HG02943 (cell line): ENCODE measurements at regions not wholly inside any gene's neighbourhood (a gene's known extent, or its start where the extent isn't known, plus 50 kb on each side); places are given as distances from the start of the nearest gene placed in this dataset.
"Not testable (repeated sequence)": the region's sequence is repeated elsewhere in the genome, so short reads cannot be mapped to it uniquely, and the experiment has no call there.

Experiments
- ATAC-seq: cut with Tn5 transposase; IDR thresholded peaks from one replicate; pipeline ENCODE4 v1.9.1; 2021; ENCODE audit warnings: mild to moderate bottlenecking, low read depth, moderate library complexity; ENCODE audit not compliant: unreplicated experiment

DNA sequence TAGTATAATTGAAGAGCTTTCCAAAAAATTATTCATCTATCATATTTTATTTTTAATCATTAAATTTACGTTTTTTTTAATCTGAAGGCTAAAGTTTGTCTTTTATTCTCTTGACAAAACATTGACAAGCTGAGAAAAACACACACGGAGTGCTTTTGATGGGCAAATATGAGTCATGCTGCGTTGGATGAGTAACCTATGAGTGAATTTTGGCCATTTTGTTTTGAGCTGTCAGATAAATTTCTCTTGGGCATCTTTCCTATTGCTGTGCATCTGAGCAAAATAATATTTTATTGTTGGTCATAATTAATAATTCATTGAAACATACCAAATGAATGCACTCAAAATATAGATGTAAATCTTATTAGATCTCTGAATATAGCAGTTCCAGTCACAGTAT, 1144.1 kb upstream of the ADGRL2 start:
- no peak for ATAC-seq

DNA sequence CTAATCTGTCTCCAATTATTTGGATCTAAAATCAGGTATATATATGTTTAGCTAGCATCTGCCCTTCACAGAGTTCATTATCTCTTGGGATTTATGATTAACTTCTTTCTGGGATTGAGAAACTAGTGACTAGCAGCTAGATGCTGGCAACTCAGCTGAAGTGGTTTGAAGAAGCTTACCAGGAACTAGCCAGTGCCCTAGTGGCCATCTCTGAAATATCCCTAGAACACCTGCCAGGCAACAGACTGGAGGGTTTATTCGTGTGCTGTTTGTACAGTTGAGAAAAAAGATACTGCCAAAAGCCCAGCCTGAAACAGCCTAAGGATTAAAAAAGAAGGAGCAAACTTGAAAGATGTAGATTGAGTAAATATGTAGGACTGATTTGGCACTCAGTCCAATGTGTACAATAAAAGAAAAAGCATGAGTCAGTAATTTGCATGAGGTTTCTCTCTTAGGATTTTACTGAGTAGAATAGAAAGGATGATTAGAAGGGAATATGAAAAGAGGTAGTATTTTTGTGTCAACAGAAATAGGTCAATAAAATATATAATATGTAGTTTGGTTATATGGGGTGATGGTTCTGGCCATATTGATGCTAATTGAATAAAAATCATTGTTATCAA, 1144.6 kb upstream of the ADGRL2 start:
- no peak for ATAC-seq

DNA sequence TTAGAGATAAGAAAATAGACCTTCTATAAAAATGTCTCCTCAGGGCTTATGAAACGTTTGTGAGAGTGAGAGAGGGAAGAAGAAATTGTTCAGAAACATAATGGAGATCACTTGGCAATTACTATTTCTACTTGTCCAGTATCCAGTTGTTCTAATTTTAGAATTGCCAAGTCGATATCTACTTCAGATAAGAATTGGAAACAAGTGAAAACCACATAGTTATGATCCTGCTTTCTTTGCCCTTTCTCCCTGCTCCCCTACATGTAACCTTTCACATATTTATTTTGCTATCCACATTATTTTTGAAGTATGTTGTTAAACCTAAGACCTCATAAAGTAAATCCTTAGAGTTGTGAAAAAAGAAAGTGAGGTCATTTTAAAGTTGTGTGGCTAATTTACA, 1154.7 kb upstream of the ADGRL2 start:
- ATAC-seq: no peak

DNA sequence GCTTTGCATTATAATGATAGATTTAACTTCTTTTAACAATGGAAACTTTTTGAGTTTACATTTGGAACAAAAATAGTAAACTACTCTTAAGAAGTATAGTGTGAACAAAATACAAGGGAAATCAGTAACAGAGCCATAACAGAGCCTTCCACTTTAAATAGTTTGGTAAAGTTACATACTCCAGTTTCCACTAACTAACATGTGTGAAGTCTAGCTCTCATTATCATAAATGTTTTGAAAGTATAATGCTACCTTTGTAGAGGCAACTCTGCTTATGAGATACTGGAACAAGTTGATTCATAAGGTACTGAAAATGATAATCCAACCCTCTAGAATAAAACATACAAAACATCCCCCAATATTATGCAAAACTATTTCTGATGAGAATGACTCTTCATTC, 1155.1 kb upstream of the ADGRL2 start:
- no peak for ATAC-seq

DNA sequence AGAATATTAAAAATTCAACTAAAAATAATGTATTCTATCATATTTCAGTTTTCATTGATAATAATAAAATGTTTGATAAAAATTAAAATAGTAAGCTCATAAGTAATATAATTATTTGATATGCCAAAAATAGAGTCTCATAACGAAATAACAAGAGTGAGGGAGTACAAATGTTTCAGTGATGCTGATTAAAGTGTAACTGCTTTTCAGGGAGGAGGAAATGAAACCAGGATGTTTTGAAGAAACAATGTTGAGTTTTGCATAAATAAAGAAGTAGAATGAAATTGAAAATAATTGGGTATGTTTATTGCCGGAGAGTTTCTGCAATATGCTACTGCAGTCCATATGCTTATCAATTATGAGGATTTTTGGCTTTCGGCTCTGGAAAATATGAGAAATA, 1159.8 kb upstream of the ADGRL2 start:
- peak; percentile 58 for ATAC-seq

DNA sequence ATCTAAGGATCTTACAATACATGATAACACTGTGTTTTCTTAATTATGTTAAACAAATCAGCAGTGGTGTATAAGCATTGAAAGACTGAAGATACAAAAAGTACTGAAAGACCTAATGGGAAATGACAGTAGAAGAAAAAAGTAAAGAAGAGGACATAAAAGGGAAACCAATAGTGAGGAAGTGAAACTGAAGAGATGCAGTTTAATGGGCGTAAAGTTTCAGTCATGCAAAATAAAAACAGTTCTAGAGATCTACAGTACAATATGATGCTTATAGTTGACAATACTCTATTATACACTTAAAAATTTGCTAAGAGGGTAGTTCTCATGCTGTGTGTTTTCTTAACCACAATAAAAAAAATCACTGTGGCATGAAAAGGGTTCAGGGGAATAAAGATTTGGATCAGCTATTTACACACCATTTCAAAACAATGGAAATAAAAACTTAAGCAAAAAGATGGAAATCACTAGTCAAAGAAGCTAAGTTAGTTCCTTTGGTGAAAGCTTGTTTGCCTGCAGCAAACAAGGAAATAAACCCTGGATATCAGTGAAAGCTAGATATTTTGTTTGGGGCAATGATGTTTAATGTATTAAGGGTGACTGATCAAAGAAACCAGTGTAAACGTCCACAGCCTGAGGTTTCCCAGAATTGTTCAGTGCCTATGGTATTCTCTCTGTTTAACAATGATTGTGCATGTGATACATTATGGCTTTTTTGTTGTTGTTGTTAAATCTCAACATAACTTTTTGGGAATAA, 1160.8 kb upstream of the ADGRL2 start:
- ATAC-seq: peak; percentile 93

DNA sequence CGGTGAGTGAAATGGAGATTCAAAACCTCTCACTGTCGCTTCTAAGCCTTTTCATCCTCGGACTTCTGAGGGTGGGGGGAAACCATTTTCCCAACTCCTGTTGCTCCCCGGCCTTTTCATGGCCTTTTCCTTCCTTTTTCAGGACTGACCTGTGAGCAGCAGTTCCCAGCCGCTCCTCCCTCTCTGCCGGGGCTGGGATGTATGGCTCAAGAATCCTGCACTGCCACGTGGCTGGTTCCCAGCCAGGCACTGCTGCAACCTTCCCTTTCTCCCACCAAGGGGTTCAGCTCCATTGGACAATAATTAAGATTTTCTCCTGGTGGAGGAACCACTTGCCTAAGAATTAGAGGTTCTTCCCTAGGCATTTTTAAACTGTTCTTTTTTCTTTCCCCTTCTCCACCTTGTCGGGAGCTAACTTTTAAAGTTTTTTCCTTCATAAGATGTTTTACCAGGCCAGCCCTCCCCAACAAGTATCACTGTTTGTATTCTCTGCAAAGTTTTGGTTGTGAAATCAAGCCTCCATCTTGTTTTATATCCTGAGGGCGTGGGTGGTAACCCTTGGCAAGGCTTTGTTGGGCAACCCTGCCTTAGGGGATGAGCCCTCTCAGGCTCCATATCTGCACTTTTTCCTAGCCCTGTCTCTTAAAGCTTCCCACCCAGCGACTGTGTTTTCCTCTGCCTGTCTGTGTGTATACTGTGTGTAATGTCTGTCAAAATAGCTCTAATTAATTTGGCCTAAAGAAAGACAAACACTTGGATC, 1166.6 kb upstream of the ADGRL2 start:
- ATAC-seq: no peak

DNA sequence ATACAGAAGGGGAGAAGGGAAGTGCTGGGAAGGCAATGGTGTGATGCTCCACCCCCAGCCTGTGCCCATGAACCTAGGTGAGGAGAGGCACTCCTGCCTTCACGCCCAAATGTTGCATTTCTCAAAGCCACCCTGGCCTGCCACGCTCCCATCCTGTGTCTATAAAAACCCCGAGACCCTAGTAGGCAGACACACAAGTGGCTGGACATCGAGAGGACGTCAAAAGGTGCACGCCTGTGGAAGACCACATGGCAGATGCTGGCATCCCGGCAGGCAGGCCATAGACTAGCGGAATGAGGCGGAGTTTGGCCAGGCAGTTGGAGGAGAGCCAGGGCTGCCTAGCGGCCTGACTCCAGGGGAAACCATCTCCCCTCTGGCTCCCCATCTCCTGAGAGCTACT, 1168.5 kb upstream of the ADGRL2 start:
- ATAC-seq: no peak

DNA sequence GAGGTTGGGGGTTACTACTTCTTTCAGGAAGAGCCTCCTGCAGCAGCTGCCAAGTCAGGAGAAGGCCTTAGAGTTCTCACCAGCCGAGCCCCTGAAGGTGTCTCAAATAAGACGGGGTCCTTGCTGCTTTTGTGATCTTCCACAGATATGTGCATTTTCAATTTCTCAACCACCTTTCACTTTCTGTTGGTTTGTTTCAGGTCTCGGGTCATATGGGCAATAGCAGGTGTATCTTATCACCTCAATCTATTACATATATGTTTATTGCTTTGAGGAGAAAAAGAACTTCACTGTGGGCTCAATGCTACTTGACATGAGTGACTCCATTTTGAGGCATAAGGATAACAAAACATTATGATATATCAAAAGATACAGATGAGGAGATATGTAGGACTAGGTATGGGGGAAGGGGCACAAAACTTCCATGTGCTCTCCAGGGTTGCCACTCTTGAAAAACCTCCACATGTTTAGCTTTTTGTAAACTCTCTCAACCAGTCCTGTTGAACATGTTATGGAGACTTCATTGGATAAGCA, 1171.4 kb upstream of the ADGRL2 start:
- peak; percentile 82 for ATAC-seq

DNA sequence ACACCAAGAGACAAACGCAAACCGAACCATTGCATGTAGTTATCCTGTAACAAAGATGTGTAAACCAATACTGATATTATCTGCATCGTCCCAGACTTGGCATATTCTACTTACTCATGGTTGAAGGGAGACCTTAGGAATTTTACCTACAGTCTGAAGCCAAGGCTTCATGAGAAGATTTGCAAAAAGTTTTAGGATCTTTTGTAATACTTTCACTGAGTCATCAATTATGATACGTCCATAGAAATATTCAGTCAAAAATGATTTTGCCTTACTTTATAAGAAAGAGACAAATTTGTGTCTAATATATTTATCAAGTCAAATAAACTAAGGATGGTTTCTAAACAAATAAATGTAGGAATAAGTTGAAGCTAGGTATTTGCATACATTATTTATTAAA, 1176.1 kb upstream of the ADGRL2 start:
- no peak for ATAC-seq

DNA sequence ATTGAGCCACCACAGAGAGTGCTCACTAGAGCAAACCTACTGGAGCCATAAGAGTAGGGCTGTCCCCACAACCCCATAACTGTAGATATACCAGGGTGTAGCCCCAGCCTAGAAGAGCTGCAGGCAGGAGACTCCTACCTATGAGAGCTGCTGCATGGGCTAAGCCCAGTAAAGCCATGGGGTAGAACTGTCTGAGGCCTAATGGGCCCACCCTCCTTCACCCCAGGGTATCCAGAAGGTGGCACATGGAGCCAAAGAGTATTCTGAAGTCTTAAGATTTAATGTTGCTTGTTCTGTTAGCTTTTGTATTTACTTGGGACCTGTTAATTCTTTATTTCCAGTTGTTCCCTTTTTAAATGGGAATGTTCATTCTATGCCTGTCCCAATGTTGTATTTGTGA, 1193.7 kb upstream of the ADGRL2 start:
- ATAC-seq: no peak

DNA sequence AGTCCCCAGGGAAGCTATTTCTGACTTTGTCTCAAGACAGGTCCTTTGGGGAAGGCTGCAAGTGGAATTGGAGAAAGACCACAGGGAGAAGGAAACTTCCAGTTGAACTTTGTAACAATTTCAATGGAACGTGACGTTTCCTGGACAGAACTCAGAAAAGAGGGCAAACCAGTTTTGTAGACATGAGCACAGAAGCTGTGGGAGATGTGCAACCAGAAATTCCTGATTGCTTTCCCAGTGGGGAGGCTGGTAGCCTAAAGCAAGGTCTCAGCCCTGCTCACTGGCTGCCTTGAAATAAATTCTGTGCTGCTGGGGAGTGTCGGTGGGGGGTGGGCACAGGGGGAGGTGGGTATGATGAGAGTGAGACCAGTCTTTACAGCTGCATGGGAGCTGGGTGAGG, 1206.7 kb upstream of the ADGRL2 start:
- no peak for ATAC-seq

DNA sequence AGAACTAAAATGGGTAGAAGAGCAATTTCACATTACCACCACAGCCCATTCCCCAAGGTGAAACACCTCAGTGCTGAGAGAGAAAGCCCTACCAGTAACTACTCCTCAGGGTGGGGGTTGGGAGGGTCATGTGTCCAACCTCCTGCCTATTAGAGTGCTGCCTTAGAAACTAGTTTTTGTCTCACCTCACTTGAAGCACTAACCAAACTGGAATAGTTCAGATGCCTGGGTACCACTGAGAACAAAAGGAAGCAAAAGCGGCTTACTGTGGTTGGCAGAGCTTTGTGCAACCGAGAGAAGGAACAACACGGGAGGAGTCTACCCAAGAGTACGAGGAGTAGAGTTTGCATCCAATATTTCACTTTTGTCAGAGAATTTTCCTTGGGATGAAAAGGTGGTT, 1207.5 kb upstream of the ADGRL2 start:
- ATAC-seq: no peak

DNA sequence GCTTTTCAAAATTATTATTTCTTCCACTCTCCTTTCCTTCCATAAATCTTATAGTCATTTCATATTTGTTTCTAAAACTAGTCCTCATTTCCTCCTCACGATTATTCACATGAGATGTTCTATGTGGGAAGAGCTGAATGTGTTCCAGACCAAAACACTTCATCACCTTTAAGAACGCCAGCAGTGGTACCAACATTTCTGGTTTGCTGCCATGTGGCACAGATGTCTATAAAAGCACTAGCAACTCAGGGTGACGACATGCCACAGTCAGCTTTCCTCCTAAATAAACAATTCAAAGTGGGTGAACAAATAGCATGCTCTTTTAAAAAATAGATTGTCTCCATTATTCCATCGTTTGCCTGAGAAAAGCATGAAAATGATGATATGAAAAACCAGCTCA, 1217.8 kb upstream of the ADGRL2 start:
- ATAC-seq: no peak

DNA sequence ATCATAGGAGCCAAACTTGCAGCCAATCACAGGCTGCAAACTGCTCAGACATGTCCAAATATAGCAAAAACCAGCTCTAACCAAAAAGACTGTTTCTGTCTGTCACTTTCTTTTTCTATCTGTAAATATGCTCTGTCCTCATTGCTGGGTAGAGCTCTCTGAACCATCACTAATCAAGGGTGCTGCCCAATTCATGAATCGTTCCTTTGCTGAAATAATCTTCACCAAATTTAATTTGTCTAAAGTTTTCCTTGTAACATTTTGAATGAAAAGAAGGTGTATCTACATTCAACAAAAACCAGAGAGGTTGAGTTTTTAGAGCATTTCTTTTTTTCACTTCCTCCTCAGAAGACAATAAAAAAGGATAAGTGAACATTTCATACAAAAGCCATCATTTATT, 1221.7 kb upstream of the ADGRL2 start:
- ATAC-seq: no peak

DNA sequence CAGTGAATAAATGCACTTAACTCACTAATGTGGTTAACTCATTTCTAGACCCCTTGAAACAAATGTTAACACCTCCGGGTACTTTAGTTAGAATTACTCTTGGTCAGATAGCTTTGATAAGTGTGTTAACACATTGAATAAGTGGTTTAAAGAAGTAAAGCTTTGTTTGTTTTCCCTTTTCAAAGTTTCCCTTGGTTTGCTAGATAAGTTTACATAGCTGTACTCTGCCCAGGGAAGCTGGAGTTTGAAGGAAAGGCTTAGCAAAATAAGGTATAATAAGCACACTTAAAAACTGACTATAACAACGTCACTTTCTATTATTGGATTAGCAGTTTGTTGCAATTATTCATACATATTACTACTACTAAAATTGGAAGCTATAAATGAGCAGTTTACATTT, 1233.9 kb upstream of the ADGRL2 start:
- ATAC-seq: no peak

DNA sequence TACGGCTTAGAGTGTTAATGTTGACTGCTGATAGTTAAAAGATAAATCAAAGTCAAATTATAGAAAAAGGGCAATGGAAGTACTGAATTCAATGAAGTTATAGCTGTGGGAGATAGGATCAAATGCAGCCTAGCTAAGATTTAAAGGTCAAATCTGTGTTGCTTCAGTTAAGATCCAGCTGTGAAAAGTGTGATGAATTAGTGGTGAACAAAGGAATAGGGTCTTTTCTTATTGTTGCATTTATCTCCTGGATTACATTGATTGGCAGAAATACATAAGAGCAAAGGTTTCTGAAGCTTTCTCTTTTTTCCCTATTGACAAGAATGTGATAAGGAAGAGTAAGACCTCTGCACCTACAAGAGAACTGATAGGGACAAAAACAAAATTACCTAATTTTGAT, 1234.6 kb upstream of the ADGRL2 start:
- ATAC-seq: no peak

DNA sequence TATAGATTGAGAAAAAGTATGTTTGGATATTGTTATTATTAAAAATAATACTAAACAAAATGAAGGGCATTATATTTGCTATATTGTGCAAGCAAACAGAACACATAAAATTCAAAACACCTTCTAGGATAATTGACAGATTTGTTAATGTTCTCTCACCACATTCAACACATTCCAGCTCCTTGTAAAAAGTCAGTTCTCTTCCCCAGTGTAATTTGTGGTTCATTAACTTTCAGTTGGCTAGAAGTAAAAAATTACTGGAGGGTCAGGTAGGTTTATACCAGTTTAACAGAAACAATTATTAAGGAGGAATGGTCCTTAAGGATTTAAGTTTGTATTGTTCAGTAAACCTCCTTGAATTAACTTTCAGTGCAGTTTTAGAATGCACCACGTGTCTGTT, 1235.3 kb upstream of the ADGRL2 start:
- ATAC-seq: no peak

DNA sequence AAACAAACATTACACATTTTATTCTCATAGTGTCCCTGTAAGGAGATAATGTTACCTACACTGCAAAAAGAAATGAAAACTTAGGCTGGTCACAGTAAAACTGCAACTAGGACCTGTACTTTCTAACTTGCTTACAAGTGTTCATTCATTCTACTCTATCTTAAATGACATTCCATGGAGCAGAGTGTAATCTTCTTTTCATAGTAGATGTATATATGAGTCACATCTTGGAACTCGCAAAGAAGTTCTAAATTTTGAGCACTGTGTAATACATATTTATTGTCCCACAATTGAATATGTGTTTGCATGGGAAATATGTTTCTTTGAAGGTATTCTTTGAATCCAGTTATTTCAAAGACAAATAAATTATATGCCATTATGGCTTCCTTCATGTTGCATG, 1258.5 kb upstream of the ADGRL2 start:
- ATAC-seq: no peak

DNA sequence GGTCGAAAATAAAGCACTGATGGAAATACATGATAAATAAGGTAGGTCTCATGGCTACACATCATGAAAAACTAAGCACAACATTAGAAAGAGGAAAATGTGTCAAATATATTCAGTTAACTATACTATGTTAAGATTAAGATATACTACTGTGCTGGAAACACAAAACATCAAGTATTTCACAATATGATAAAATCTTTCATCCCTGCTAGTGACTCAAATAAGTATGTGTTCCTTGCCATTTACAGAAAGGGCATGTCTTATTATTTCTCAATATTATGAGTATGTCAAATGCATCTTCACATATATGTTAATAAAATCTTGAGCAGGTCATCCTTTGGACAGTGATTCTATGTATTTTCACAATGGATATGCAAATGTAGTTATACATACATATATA, 1260.1 kb upstream of the ADGRL2 start:
- ATAC-seq: no peak

DNA sequence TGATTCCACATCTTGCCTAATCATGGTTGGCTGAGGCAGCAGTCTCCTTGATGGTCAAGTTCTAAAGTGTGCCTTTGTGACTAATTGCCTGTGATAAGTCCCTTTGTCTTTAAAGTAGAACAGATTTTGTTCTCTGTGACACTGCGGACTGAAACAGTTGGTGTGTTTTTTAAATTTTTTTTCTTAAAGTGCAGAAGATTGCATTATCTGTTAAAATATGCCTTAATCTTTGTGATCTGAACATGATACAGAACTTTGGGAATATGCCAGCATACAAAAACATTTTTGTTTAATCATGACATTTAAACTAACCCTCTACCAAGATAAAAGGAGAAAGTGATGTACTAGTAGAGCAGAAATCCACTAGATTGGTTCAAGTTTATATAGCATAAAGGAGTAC, 1260.6 kb upstream of the ADGRL2 start:
- no peak for ATAC-seq

DNA sequence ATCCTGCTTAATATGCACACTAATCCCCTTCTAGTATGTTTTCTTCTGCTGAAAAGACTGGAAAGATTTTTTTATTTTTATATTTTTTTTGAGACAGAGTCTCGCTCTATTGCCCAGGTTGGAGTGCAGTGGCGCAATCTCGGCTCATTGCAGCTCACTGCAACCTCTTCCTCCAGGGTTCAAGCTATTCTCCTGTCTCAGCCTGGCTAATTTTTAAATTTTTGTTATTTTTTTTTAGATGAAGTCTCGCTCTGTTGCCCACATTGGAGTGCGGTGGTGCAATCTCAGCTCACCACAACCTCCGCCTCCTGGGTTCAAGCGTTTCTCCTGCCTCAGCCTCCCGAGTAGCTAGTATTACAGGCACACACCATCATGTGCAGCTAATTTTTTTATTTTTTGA, 1261.4 kb upstream of the ADGRL2 start:
- ATAC-seq: not testable (repeated sequence)
